T-helper 9 cell (primary cell): ENCODE measurements at regions not wholly inside any gene's neighbourhood (a gene's known extent, or its start where the extent isn't known, plus 50 kb on each side); places are given as distances from the start of the nearest gene placed in this dataset.

ENCODE experiments used
- DNase-seq: peaks from one replicate; pipeline ENCODE4 v3.0.0-alpha.2; 2020

DNA sequence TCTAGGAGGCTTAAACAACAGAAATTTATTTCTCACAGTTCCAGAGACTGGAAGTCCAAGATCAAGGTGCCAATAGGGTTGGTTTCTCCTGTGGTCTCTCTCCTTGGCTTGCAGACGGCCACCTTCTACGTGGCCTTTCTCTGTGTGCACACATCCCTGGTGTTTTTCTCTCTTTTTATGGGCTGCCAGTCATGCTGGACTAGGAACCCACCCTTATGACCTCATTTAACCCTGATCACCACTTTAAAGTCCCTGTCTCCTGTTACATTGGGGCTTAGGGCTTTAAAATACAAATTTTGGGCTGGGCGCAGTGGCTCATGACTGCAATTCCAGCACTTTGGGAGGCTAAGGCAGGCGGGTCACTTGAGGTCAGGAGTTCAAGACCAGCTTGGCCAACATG, 157.1 kb downstream of the TLE1 start:
- DNase-seq = no peak

- DNase-seq = no peak
Observed at GRCh38 chr9:81531511-81531910, 157.8 kb downstream of the TLE1 start.

DNA sequence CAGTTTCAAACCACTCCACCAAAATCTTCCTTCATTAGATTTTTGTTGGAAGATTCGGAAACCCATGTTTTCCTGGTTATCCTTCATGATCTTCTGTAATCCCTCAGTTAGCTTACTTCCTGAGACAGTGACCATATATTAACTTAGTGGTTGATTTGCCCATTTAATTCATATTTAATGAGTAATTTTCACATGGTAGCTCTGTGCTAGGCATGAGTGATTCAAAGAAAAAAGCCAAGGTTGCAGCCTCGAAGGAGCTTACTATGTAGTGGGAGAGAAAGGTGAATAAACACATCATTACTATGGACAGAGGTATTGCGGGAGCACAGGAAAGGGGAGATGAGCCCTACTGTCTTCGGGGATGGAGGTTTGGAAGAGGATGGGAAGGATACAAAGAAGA, 158.5 kb downstream of the TLE1 start:
- DNase-seq = no peak

DNA sequence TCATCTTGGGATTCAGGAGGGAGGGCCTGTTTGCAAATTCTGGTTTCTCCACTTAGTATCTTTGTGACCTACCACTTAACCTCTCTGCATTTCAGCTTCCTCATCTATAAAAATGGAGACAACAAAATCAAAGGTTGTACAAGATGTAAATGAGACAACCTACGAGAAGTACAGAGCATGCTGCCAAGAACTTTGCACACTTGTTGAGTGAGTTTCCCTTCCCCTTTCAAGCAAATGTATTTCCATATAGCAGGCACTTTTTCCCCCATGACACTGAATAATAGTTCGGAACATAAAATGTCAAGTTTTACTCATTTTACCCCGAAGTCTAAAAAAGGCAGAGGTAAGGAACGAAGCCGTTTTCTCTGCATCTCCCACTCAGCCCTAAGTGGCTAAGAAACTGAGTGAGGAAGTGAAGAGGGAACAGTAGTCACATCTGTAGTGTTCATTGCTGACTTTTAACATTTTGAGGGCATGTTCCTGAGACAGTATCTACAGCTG, 159.0 kb downstream of the TLE1 start:
- no peak for DNase-seq

DNA sequence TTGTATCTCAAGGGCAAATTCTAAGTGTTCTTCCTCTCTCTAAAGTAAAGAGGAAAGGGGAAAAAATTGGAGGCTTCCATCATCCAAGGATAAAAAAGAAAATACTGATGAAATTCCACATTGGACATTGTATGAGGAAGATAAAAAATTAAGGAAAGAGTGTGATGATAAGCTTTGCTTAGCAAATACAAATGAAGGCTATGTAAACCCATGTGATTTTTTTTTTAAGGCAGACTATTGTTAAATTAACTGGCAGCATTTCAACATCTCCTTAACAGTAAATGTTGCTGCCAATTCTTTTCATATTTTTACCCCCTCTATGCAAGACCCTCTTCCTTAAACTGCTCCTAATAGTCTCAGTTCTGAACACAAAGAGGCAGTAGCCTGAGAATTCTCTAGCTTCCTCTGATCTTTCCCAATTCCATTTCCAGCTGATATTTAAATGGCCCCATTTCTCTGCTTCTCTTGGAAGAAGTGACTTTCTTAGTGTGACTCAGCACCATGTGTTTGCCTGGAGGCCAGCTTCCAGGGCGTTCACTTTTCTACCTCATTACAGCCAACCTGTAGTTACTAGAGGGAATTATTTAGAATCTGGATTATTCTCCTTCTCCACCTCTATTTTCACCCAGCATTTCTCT, 159.7 kb downstream of the TLE1 start:
- DNase-seq = no peak

DNA sequence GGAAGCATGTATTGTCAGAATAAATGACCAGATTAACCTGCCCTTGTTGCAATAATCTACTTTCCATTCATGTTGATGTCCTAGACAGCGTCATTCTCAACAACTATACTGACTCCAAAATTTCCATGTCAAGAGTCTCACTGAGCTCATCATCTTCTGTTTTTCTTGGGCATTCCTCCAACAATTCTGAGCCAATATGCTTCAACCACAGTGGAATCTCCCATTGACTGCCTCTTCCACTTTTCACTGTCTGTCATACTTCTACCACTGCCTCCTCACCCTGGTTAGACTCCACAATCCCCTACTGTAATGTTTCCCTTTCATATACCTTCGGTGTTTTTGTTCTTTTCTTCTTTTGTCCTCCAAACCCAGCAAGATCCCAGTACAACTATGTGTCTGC, 162.8 kb downstream of the TLE1 start:
- no peak for DNase-seq

DNA sequence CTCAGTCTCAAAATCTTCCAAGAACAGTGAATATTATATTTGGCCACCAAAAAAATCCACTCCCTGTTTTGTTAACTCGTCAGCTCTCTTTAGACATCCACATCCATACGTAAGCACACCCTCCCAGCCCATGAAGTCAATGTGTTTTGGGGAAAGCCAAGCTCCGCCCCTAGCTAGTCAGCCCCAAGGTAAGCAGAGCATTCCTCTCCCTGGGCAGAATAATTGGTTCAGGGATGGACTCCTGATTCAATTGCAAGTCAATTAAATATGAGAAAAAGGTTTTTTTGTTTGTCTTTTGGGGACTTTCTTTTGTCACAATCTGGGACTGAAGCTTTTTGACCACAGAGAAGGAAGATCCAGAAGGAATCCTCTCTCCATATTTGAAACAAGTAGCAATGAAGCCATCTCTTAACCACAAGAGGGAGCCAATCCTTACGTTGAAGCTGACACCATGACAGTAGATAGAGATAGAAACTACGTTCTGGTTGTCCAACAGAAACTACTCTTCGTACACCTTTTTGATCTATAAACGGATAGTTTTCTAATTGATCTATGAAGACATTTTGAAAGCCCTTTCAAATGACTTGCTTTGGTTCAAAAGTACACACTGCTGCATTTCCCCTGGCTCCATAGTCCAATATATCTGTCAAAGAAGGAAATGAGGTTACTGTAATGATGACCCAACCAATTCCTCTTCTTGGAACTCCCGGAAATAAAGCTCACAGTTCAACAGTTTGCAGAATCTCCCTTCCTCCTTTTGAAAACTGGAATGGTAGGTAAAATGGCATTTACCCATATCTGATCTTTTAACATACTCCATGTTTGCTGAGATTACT, 166.4 kb downstream of the TLE1 start:
- no peak for DNase-seq

DNA sequence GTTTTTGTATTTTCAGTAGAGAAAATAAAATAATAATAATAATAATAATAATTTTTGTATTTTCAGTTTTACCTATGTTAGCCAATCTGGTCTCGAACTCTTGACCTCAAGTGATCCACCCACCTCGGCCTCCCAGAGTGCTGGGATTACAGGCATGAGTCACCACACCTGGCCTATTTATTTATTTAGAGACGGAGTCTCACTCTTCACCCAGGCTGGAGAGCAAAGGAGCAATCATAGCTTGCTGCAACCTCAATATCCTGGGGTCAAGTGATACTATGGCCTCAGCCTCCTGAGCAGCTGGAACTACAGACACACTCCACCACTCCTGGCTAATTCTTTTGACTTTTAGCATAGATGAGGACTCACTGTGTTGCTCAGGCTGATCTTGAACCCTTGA, 167.5 kb downstream of the TLE1 start:
- no peak for DNase-seq

- no peak for DNase-seq
Observed at GRCh38 chr9:81519816-81520495, 169.4 kb downstream of the TLE1 start.

- DNase-seq = no peak
Observed at GRCh38 chr9:81517954-81518353, 171.4 kb downstream of the TLE1 start.

DNA sequence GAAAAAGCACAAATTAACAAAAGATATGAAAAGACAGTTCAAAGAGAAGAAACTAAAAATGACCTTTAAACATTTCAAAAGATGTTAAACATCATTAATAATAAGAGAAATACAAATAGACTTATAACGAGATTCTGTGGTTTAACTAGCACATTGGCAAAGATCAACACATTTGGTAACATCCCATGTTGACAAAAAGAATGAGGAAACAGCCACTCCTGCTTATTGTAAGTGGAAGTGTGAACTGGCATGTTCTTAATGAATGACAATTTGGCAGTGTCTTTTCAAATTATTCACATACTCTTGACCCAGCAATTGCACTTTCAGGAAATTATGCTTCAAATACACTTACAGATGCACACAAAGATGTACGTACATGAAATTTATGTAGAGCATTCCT, 176.3 kb downstream of the TLE1 start:
- no peak for DNase-seq

DNA sequence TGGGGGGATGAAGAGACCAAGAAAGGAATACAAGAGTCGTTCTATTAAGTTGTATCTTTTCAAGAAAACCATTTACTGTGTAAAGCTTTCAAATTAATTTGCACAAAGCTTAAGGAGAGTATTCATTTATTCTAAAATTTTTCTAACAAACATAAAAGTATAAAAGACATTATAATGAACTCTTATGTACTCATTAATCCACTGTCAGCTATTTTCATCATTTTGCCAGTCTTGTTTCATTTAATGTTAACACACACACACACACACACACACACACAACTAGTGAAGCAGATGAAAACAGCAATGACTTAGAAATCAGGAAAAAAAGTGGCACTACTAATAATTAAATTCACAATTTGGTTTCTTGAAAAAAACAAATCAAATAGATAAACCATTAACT, 176.7 kb downstream of the TLE1 start:
- no peak for DNase-seq

GRCh38 chr9:81508476-81508875, 180.9 kb downstream of the TLE1 start:
- DNase-seq = no peak

DNA sequence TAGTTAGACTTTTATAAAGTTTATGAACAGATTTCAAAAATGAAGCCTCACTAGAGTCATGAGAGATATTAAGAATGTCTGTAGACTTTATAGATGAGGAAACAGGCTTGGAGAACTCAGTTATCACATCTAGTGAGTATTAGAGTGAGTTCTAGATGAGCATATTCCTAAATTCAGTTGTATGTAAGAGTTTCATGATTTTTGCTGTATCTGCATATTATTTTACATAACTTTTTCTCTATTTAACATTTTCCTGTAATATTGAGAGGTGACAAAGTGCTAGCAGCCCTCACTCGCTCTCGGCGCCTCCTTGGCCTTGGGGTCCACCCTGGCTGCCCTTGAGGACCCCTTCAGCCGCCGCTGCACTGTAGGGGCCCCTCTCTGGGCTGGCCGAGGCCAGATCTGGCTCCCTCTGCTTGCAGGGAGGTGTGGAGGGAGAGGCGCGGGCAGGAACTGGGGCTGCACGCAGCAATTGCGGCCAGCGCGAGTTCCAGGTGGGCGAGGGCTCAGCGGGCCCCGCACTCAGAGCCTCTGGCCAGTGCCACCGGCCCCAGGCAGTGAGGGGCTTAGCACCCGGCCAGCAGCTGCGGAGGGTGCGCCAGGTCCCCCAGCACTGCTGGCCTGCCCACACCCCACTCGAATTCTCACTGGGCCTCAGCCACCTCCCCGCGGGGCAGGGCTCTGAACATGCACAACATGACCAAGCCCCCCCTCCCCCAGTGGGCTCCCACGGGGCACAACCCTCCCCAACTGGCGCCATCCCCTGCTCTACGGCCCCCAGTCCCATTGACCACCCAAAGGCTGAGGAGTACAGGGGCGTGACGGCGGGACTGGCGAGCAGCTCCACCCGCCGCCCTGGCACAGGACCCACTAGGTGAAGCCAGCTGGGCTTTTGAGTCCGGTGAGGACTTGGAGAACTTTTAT, 182.1 kb downstream of the TLE1 start:
- no peak for DNase-seq

DNA sequence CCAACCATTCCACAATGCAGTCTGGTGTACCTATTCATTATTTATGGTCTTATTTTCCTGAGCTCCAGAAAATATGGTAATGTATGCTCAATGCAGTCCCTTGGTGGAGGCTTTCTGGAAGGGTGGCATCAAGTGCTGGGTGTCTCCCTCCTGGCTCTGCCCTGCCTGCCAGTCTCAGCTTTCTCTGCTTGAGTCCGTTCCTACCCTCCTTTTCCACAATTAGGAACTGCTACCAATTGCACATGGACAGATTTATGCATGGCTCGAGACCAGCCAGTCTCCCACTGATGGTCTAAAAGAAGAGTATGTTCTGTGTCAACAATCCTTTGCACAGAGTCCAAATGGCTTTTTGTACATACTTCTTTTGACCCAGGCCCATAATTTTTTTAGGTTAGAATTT, 189.8 kb downstream of the TLE1 start:
- no peak for DNase-seq

DNA sequence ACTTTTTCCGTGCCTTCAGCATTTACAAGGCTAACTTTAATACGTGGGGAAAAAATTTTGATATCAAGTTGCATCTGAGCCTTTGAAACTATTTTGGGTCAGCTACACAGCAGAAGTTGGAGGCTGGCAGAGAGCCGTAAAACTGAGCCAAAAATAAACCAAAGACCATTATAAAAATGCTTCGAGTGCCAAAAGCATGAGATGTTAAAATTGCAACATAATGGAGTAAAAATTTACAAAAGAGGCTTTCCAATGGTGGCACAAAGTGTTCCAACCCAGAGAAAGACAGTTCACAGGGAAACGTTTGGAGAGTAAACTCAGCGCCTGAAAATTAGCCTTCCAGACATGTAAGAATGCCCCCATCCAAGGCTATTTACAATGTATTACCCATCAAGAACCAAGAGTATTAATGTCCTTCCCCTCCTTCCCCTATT, 190.3 kb downstream of the TLE1 start:
- DNase-seq = no peak

GRCh38 chr9:81498576-81498975, 190.8 kb downstream of the TLE1 start:
- DNase-seq = no peak

- DNase-seq = no peak
Observed at GRCh38 chr9:81497091-81497490, 192.3 kb downstream of the TLE1 start.

DNA sequence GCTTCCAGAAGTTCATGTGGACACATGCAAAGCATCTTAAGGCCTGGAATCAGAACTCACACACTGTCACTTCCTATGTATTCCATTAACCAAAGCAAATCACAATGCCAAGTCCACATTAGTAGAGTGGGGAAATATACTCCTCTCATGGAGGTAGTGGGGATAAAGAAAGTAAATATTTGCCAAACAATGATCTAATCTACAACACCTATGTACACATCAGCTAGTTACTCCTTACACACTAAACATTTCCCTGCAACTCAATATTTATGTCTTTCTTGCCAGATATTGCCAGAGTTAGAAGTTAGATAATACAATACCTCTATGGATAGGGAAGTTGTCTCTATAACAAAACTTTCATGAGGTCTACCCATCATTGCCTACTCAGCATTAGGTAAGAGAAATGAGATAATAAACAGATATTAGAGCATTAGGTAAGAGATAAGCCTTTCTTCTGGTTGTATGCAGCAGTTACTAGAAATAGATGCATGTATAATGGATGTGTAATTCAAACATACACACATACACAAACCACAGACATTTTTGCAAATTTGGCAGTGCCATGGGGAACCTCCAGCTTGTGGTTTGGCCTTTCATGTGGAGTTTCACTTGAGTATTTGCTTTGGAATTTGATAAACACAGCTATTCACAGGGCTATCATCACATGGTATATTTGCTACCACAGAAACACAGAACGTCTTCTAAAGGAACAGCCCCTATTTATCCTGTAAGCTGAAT, 196.5 kb downstream of the TLE1 start:
- no peak for DNase-seq

GRCh38 chr9:81490605-81491331, 198.6 kb downstream of the TLE1 start:
- no peak for DNase-seq

- no peak for DNase-seq
Observed at GRCh38 chr9:81489046-81489445, 200.3 kb downstream of the TLE1 start.
